GM10266 (cell line): ENCODE measurements at regions not wholly inside any gene's neighbourhood (a gene's known extent, or its start where the extent isn't known, plus 50 kb on each side); places are given as distances from the start of the nearest gene placed in this dataset.
"Not testable (repeated sequence)": the region's sequence is repeated elsewhere in the genome, so short reads cannot be mapped to it uniquely, and the experiment has no call there.

ENCODE experiments used
- DNase-seq: peaks from one replicate; pipeline ENCODE4 v3.0.0; 2012; ENCODE audit errors: extremely low spot score
- TF ChIP-seq, protein P1 (sequence below): IDR thresholded peaks from 2 replicates; pipeline ENCODE4 v1.5.1; 2012; ENCODE audit warnings: mild to moderate bottlenecking, low read depth; ENCODE audit not compliant: control insufficient read depth, insufficient read depth; ENCODE audit errors: missing control alignments

- TF ChIP-seq, protein P1, sequence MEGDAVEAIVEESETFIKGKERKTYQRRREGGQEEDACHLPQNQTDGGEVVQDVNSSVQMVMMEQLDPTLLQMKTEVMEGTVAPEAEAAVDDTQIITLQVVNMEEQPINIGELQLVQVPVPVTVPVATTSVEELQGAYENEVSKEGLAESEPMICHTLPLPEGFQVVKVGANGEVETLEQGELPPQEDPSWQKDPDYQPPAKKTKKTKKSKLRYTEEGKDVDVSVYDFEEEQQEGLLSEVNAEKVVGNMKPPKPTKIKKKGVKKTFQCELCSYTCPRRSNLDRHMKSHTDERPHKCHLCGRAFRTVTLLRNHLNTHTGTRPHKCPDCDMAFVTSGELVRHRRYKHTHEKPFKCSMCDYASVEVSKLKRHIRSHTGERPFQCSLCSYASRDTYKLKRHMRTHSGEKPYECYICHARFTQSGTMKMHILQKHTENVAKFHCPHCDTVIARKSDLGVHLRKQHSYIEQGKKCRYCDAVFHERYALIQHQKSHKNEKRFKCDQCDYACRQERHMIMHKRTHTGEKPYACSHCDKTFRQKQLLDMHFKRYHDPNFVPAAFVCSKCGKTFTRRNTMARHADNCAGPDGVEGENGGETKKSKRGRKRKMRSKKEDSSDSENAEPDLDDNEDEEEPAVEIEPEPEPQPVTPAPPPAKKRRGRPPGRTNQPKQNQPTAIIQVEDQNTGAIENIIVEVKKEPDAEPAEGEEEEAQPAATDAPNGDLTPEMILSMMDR = no peak
- DNase-seq = no peak
These were observed 51.9 kb upstream of the TCERG1L start for GRCh38 chr10:131363416-131363815.

DNA sequence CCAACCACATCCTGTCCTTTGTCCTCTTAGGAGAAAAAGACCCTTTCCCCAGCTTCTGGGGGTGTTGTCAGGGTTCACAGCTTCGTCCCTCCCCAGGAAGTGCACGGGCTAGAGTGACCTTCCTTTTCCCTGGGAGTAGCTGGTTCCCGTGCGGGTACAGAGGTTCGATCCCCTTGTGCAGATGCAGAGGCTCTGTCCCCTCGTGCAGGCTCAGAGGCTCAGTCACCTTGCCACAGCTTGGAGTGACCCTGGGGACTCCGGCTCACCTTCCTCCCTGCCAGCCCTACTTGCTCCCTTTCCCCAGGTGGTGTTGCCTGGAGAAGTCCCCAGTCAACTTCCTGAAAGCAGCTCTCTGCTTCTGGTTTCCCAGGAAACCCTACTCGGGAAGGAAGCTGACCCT, 60.0 kb upstream of the TCERG1L start:
- TF ChIP-seq, protein P1 = no peak
- DNase-seq = no peak

DNA sequence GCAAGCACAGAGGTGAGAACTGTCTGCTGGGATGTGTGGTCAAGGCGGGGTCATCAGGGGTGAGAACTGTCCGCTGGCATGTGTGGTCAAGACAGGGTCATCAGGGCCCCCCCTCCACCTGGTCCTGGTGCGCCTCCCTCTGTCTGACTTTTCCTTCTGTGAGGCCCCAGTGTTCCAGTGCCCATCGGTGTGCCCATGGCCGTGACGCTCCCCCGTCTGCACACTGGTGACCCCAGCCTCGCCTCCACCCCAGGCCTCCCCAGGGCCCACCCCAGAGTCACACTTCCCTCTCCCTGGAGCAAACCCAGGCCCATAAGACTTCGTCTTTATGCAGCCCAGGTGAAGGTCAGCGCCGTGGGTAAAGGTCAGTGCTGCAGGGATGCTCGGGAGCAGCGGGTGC, 70.1 kb upstream of the TCERG1L start:
- TF ChIP-seq, protein P1 = no peak
- no peak for DNase-seq

- not testable (repeated sequence) for DNase-seq
These were observed 73.8 kb upstream of the TCERG1L start for GRCh38 chr10:131385161-131385872.

- DNase-seq = no peak
- TF ChIP-seq, protein P1 = no peak
These were observed 75.6 kb upstream of the TCERG1L start for GRCh38 chr10:131387018-131387529.

- TF ChIP-seq, protein P1 = no peak
- DNase-seq = no peak
These were observed 80.4 kb upstream of the TCERG1L start for GRCh38 chr10:131391936-131392335.

- TF ChIP-seq, protein P1 = no peak
- DNase-seq = no peak
These were observed 84.9 kb upstream of the TCERG1L start for GRCh38 chr10:131396121-131397050.
